ENCODE measurements at regions not wholly inside any gene's neighbourhood (a gene's known extent, or its start where the extent isn't known, plus 50 kb on each side); places are given as distances from the start of the nearest gene placed in this dataset.

DNA sequence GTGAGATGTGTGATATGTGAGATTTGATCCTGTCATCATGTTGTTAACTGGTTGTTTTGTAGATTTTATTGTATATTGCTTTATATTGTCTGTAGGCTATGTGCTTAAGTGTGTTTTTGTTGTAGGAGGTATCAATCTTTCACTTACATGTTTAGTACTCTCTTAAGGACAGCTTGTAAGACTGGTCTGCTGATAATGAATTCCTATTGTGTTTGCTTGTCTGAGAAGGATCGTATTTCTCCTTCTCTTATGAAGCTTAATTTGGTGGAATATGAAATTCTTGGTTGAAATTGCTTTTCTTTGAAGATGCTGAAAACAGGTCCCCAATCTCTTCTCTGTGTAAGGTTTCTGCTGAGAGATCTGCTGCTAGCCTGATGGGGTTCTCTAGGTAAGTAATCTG, 94.5 kb upstream of the ARHGAP5 start:
- Histone ChIP-seq H3K4me2 (ENCODE audit: low read depth, low read length) (no peak overlapping the region), H3K9ac (ENCODE audit: low read depth, low read length) (no peak overlapping the region), H4K91ac (ENCODE audit: insufficient read depth, low read depth, low read length) (no peak overlapping the region), H2BK20ac (ENCODE audit: low read depth, low read length) (no peak overlapping the region), H4K5ac (ENCODE audit: low read depth, low read length) (no peak overlapping the region), H3K4me1 (ENCODE audit: control insufficient read depth, insufficient read depth, low read length) (no peaks in the 10 kb centered on the region), H3K79me1 (ENCODE audit: low read depth in 1 of 2, low read length in 2 of 2) (no peaks in the 10 kb centered on the region), H3K14ac (replicated peaks; ENCODE audit: low read depth, low read length) (no peak overlapping the region), H3K9me1 (ENCODE audit: insufficient read depth, low read length) (no peaks in the 10 kb centered on the region; the same call in 1 of the 2 replicates), H4K20me1 (ENCODE audit: insufficient read depth, low read length) (no peaks in the 10 kb centered on the region), H3K18ac (ENCODE audit: low read depth, low read length) (no peak overlapping the region), H3K27me3 (ENCODE audit: control insufficient read depth, insufficient read depth, low read length) (no peaks in the 10 kb centered on the region; the same call in 1 of the 2 replicates), H2AK9ac (replicated peaks; ENCODE audit: low read depth, low read length, poor library complexity) (no peak overlapping the region), H2BK120ac (ENCODE audit: low read depth, low read length) (no peak overlapping the region), H2AK5ac (ENCODE audit: low read depth, low read length) (no peak overlapping the region), H2BK5ac (ENCODE audit: low read depth, low read length, poor library complexity, severe bottlenecking) (no peak overlapping the region), H3K27ac (ENCODE audit: insufficient read depth, low read length) (no peak overlapping the region), H4K8ac (ENCODE audit: low read depth in 2 of 2, low read length in 2 of 2) (no peak overlapping the region), H2BK15ac (ENCODE audit: low read depth, low read length) (no peak overlapping the region), H3K36me3 (ENCODE audit: control insufficient read depth, insufficient read depth, low read length) (no peaks in the 10 kb centered on the region), H3K4me3 (ENCODE audit: insufficient read depth, low read depth, low read length) (no peak overlapping the region), H3K23ac (ENCODE audit: low read depth, low read length) (no peak overlapping the region), H3K9me3 (ENCODE audit: control insufficient read depth, insufficient read depth, low read length) (no peaks in the 10 kb centered on the region; the same call in 1 of the 2 replicates), H3K56ac (ENCODE audit: extremely low read depth, insufficient read depth, low read length) (no peak overlapping the region), H3K4ac (ENCODE audit: low read depth, low read length) (no peak overlapping the region), H2AFZ (replicated peaks; ENCODE audit: low read length, poor library complexity) (no peak overlapping the region)
- dilution Hi-C loops (cut with HindIII; ENCODE audit: low sequenced_read_pairs, unreplicated experiment): no loop called here
- ChIA-PET CTCF (interaction anchor here (0.6 kb wide), 1 partner anchor 65 kb away, joined by 4 read pairs; no protein-coding TSS in a partner anchor), POLR2A (ENCODE audit: unreplicated experiment) (no interaction called here)
- DNase-seq (no peak), ATAC-seq (ENCODE audit: low read depth) (no peak)
- no TSS peak for BruUV-seq (replicated peaks)
- no CpG with 5 or more reads among the region's 1 CpG for WGBS, 2 experiments (ENCODE audit: extremely low coverage in 2 of 2, insufficient read length in 1 of 2)
- intact Hi-C loops (cut with micrococcal nuclease): no loop called here
- in situ Hi-C loops (cut with MboI; ENCODE audit: low sequenced_read_pairs): no loop called here
- TF ChIP-seq NFE2L2 (IDR thresholded peaks at IDR 0.05; ENCODE audit: low read depth, low read length) (no peak), BHLHE40 (IDR thresholded peaks at IDR 0.05; ENCODE audit: low read depth, low read length) (no peak), POLR2A (IDR thresholded peaks at IDR 0.05; ENCODE audit: low read depth, low read length) (no peak), RAD21 (IDR thresholded peaks at IDR 0.05; ENCODE audit: low read length) (no peak), CEBPB (IDR thresholded peaks at IDR 0.05; ENCODE audit: low read depth, low read length) (no peak), MXI1 (IDR thresholded peaks at IDR 0.05; ENCODE audit: borderline replicate concordance, low read depth, low read length) (no peak), MAFK (IDR thresholded peaks at IDR 0.05; ENCODE audit: low read depth, low read length) (no peak)
- TF ChIP-seq, protein P1, sequence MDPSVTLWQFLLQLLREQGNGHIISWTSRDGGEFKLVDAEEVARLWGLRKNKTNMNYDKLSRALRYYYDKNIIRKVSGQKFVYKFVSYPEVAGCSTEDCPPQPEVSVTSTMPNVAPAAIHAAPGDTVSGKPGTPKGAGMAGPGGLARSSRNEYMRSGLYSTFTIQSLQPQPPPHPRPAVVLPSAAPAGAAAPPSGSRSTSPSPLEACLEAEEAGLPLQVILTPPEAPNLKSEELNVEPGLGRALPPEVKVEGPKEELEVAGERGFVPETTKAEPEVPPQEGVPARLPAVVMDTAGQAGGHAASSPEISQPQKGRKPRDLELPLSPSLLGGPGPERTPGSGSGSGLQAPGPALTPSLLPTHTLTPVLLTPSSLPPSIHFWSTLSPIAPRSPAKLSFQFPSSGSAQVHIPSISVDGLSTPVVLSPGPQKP (IDR thresholded peaks at IDR 0.05; ENCODE audit: borderline replicate concordance, low read depth, low read length): no peak
